ENCODE measurements at regions not wholly inside any gene's neighbourhood (a gene's known extent, or its start where the extent isn't known, plus 50 kb on each side); places are given as distances from the start of the nearest gene placed in this dataset.
A peak's percentile ranks its signal among the peaks of the same experiment; 100 is the strongest.

- Mint-ChIP-seq H3K4me1 (ENCODE audit: insufficient read depth, unreplicated experiment) (peaks cover 55% of the 10 kb centered on the region), H3K27me3 (ENCODE audit: insufficient read depth, unreplicated experiment) (no peaks in the 10 kb centered on the region), H3K4me3 (ENCODE audit: unreplicated experiment) (peak overlapping the region; percentile 24), H3K9me3 (ENCODE audit: unreplicated experiment) (peaks cover 8% of the 10 kb centered on the region), H3K36me3 (ENCODE audit: insufficient read depth, unreplicated experiment) (peaks cover 9% of the 10 kb centered on the region), H3K27ac (ENCODE audit: low read depth, unreplicated experiment) (peak overlapping the region; percentile 92)
- no TSS peak for BruUV-seq (replicated peaks)
- POLR2A ChIA-PET = interaction anchor here (0.6 to 3.2 kb wide), 8 partner anchors 32 to 63 kb away, joined by 3 to 36 read pairs (median 7); partner anchors contain the start of gene RAB27B
- intact Hi-C loops (cut with micrococcal nuclease) = loop anchor here (1.0 to 10.0 kb wide), 4 partner anchors 32 to 172 kb away; partner anchors contain the start of gene RAB27B
- TF ChIP-seq, protein P1, sequence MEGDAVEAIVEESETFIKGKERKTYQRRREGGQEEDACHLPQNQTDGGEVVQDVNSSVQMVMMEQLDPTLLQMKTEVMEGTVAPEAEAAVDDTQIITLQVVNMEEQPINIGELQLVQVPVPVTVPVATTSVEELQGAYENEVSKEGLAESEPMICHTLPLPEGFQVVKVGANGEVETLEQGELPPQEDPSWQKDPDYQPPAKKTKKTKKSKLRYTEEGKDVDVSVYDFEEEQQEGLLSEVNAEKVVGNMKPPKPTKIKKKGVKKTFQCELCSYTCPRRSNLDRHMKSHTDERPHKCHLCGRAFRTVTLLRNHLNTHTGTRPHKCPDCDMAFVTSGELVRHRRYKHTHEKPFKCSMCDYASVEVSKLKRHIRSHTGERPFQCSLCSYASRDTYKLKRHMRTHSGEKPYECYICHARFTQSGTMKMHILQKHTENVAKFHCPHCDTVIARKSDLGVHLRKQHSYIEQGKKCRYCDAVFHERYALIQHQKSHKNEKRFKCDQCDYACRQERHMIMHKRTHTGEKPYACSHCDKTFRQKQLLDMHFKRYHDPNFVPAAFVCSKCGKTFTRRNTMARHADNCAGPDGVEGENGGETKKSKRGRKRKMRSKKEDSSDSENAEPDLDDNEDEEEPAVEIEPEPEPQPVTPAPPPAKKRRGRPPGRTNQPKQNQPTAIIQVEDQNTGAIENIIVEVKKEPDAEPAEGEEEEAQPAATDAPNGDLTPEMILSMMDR (IDR thresholded peaks at IDR 0.05; ENCODE audit: unreplicated experiment) = no peak
- CTCF ChIA-PET = interaction anchor here (0.7 to 2.5 kb wide), 13 partner anchors 14 to 209 kb away, joined by 3 to 10 read pairs (median 3); no protein-coding TSS in a partner anchor
- DNase-seq (ENCODE audit: unreplicated experiment) = peak; percentile 69
Observed at GRCh38 chr18:54774981-54775665, 53.2 kb upstream of the RAB27B start.

DNA sequence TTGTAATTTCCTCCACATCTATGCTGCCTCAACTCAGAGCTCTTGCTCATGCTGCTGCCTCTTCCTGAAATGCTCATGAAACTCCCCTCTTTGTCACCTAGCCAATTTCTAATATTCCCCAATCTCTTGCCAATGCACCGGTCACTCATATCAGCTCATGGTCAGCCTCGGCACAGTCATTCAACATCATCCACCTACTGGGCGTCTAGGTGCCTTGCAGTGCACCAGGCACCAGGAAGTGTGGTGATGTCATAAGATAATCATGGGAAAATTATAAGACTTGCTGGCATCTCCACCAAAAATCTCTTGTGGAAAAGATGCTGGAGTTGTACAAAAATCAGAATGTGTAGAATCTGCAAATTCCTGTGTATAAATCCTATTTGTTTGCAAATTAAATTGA is 52.6 kb upstream of the RAB27B start:
- BruUV-seq (replicated peaks) = no TSS peak
- peaks cover 8% of the 10 kb centered on the region for H3K9me3 Mint-ChIP-seq (ENCODE audit: unreplicated experiment)
- CTCF ChIA-PET = interaction anchor here (0.7 to 2.5 kb wide), 8 partner anchors 15 to 208 kb away, joined by 3 to 10 read pairs (median 3); no protein-coding TSS in a partner anchor
- peak overlapping the region; percentile 92 for H3K27ac Mint-ChIP-seq (ENCODE audit: low read depth, unreplicated experiment)
- peak; percentile 78 for DNase-seq (ENCODE audit: unreplicated experiment)
- peaks cover 9% of the 10 kb centered on the region for H3K36me3 Mint-ChIP-seq (ENCODE audit: insufficient read depth, unreplicated experiment)
- intact Hi-C loops (cut with micrococcal nuclease) = loop anchor here (1.0 to 10.0 kb wide), 9 partner anchors 33 to 208 kb away; partner anchors contain the start of gene RAB27B
- no peaks in the 10 kb centered on the region for H3K27me3 Mint-ChIP-seq (ENCODE audit: insufficient read depth, unreplicated experiment)
- TF ChIP-seq, protein P1 (IDR thresholded peaks at IDR 0.05; ENCODE audit: unreplicated experiment) = peak; percentile 41
- peaks cover 55% of the 10 kb centered on the region for H3K4me1 Mint-ChIP-seq (ENCODE audit: insufficient read depth, unreplicated experiment)
- H3K4me3 Mint-ChIP-seq (ENCODE audit: unreplicated experiment) = peak overlapping the region; percentile 24
- POLR2A ChIA-PET = interaction anchor here (0.6 to 3.2 kb wide), 7 partner anchors 32 to 64 kb away, joined by 3 to 36 read pairs (median 8); partner anchors contain the start of gene RAB27B

GRCh38 chr18:54776282-54776977 is 51.8 kb upstream of the RAB27B start:
- Mint-ChIP-seq H3K4me1 (ENCODE audit: insufficient read depth, unreplicated experiment) (peaks cover 50% of the 10 kb centered on the region), H3K9me3 (ENCODE audit: unreplicated experiment) (peaks cover 1% of the 10 kb centered on the region), H3K4me3 (ENCODE audit: unreplicated experiment) (peak overlapping the region; percentile 16), H3K27ac (ENCODE audit: low read depth, unreplicated experiment) (peak overlapping the region; percentile 92), H3K36me3 (ENCODE audit: insufficient read depth, unreplicated experiment) (peaks cover 2% of the 10 kb centered on the region), H3K27me3 (ENCODE audit: insufficient read depth, unreplicated experiment) (no peaks in the 10 kb centered on the region)
- TF ChIP-seq, protein P1 (IDR thresholded peaks at IDR 0.05; ENCODE audit: unreplicated experiment) = no peak
- DNase-seq (ENCODE audit: unreplicated experiment) = peak; percentile 98
- intact Hi-C loops (cut with micrococcal nuclease) = loop anchor here (1.0 to 10.0 kb wide), 7 partner anchors 47 to 207 kb away; no protein-coding TSS in a partner anchor
- TSS peak; percentile 65 for BruUV-seq (replicated peaks)
- ChIA-PET CTCF (interaction anchor here (1.6 kb wide), 1 partner anchor 97 kb away, joined by 3 read pairs; no protein-coding TSS in a partner anchor), POLR2A (interaction anchor here (0.6 to 3.2 kb wide), 8 partner anchors 35 to 128 kb away, joined by 3 to 36 read pairs (median 10); partner anchors contain the start of gene RAB27B)

Data from MCF 10A (cell line).